Colonic mucosa (tissue), 4 donors: ENCODE measurements at regions not wholly inside any gene's neighbourhood (a gene's known extent, or its start where the extent isn't known, plus 50 kb on each side); places are given as distances from the start of the nearest gene placed in this dataset.
"Not testable (repeated sequence)": the region's sequence is repeated elsewhere in the genome, so short reads cannot be mapped to it uniquely, and the experiment has no call there.

Experiments
- DNase-seq: peaks from one replicate; pipeline ENCODE4 v3.0.0-alpha.2; 2020
- H3K27ac ChIP-seq: fragments of 200-600 bp; one replicate; pipeline ENCODE4 v1.8.0; 2021
- H3K27me3 ChIP-seq: fragments of 200-600 bp; one replicate; pipeline ENCODE4 v1.8.0; 2021
- H3K36me3 ChIP-seq: fragments of 200-600 bp; one replicate; pipeline ENCODE4 v1.8.0; 2021
- H3K4me1 ChIP-seq: fragments of 200-600 bp; one replicate; pipeline ENCODE4 v1.8.0; 2021; ENCODE audit warnings: mild to moderate bottlenecking
- H3K4me3 ChIP-seq: fragments of 200-600 bp; one replicate; pipeline ENCODE4 v1.8.0; 2021
- H3K9ac ChIP-seq, 2 donors: one replicate each; pipeline ENCODE4 v1.7.0; 2013; ENCODE audit warnings: control low read depth in 2 of 2, low read depth in 2 of 2, low read length in 2 of 2
- H3K9me3 ChIP-seq: fragments of 200-600 bp; one replicate; pipeline ENCODE4 v1.8.0; 2021
- CTCF ChIP-seq: fragments of 200-600 bp; IDR thresholded peaks from one replicate; pipeline ENCODE4 v1.8.0; 2022; ENCODE audit warnings: antibody characterized with exemption, mild to moderate bottlenecking
- intact Hi-C: fragments of 100-400 bp; cut with DNase I; formaldehyde crosslinking; loops from one replicate; pipeline ENCODE4 v1.14.1; 2022
- donor health status: healthy.
- donor health status: DM: no; HTN: no; CAD: no.
- donor health status: DM: no; HTN: no; CAD: no.

GRCh38 chr17:45672301-45672700 lies 111.8 kb upstream of the CRHR1 start:
- no peaks in the 10 kb centered on the region for H3K4me1 ChIP-seq
- DNase-seq: no peak
- no peaks in the 10 kb centered on the region for H3K9me3 ChIP-seq
- no peak for TF ChIP-seq CTCF
- no peak overlapping the region for H3K9ac ChIP-seq
- H3K36me3 ChIP-seq: no peaks in the 10 kb centered on the region
- no peak overlapping the region for H3K27ac ChIP-seq
- H3K4me3 ChIP-seq: no peak overlapping the region
- H3K27me3 ChIP-seq: no peaks in the 10 kb centered on the region
- intact Hi-C loops: no loop called here

GRCh38 chr17:45672792-45673191 lies 111.3 kb upstream of the CRHR1 start:
- no peak for DNase-seq
- no peak for TF ChIP-seq CTCF
- Histone ChIP-seq H3K9ac (no peak overlapping the region), H3K27me3 (no peaks in the 10 kb centered on the region), H3K27ac (no peak overlapping the region), H3K4me3 (no peak overlapping the region), H3K36me3 (no peaks in the 10 kb centered on the region), H3K9me3 (no peaks in the 10 kb centered on the region), H3K4me1 (no peaks in the 10 kb centered on the region)
- intact Hi-C loops: no loop called here

- H3K9me3 ChIP-seq, H3K9ac ChIP-seq, H3K4me1 ChIP-seq, intact Hi-C loops, H3K27ac ChIP-seq, H3K36me3 ChIP-seq, H3K27me3 ChIP-seq, DNase-seq, H3K4me3 ChIP-seq: not testable (repeated sequence)
Observed at GRCh38 chr17:45673759-45674158, 110.4 kb upstream of the CRHR1 start.

- Histone ChIP-seq H3K36me3 (no peaks in the 10 kb centered on the region), H3K4me1 (no peaks in the 10 kb centered on the region), H3K9ac (no peak overlapping the region), H3K27ac (no peak overlapping the region), H3K4me3 (no peak overlapping the region), H3K27me3 (no peaks in the 10 kb centered on the region), H3K9me3 (no peaks in the 10 kb centered on the region)
- TF ChIP-seq CTCF: no peak
- intact Hi-C loops: no loop called here
- no peak for DNase-seq
Observed at GRCh38 chr17:45675012-45675411, 109.1 kb upstream of the CRHR1 start.

GRCh38 chr17:45675892-45676291 lies 108.2 kb upstream of the CRHR1 start:
- intact Hi-C loops: no loop called here
- no peak for DNase-seq

GRCh38 chr17:45676695-45677094 lies 107.4 kb upstream of the CRHR1 start:
- H3K9me3 ChIP-seq: no peaks in the 10 kb centered on the region
- intact Hi-C loops: no loop called here
- no peaks in the 10 kb centered on the region for H3K36me3 ChIP-seq
- DNase-seq: no peak
- no peak overlapping the region for H3K4me3 ChIP-seq
- no peaks in the 10 kb centered on the region for H3K4me1 ChIP-seq
- no peak for TF ChIP-seq CTCF
- no peak overlapping the region for H3K27ac ChIP-seq
- H3K9ac ChIP-seq: no peak overlapping the region
- no peaks in the 10 kb centered on the region for H3K27me3 ChIP-seq

More at GRCh38 chr17:45675892-45676291, 108.2 kb upstream of the CRHR1 start:
- Histone ChIP-seq H3K9ac (no peak overlapping the region), H3K9me3 (no peaks in the 10 kb centered on the region), H3K4me1 (no peaks in the 10 kb centered on the region), H3K36me3 (no peaks in the 10 kb centered on the region), H3K27me3 (no peaks in the 10 kb centered on the region), H3K4me3 (no peak overlapping the region), H3K27ac (no peak overlapping the region)
- TF ChIP-seq CTCF: no peak
